ENCODE measurements at regions not wholly inside any gene's neighbourhood (a gene's known extent, or its start where the extent isn't known, plus 50 kb on each side); places are given as distances from the start of the nearest gene placed in this dataset.
"Not testable (repeated sequence)": the region's sequence is repeated elsewhere in the genome, so short reads cannot be mapped to it uniquely, and the experiment has no call there.

DNA sequence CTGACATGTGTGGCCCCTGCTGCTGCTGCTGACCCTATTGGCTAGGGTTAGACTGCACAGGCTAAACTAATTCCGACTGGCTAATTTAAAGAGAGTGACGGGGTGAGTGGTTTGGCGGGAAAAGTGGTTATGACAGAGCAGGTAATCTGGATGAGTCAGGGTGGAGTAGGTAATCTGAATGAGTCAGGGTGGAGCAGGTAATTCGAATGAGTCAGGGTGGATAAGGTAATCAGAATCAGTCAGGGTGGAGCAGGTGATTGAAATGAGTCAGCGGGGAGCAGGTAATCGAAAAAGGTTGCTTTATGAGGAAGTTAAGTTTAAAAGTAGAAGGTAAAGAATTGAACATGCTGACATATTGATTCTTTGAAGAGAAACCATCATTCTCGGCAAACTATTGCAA is 683.3 kb downstream of the REEP3 start:
- DNase-seq (ENCODE audit: low read depth in 2 of 2): not testable (repeated sequence)

DNA sequence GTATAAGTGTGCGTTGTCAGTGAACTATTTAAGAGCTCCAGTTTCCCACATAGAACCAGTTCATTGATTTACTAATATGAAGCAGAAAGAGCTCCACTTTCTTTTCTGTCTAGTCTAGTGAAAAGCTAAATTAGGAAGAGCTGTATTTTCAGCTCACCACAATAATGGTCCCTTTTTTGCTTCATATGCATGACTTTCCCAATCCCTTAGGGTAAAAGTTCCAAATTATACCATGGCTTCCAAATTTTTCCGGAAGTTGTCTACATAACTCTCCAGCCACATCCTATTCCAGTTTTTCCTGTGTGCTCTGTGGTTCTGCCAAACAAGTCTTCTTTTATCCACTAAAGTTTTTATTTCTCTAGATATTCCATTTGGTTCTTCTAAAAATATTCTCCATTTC is 685.2 kb downstream of the REEP3 start:
- DNase-seq (ENCODE audit: low read depth in 2 of 2): no peak

DNA sequence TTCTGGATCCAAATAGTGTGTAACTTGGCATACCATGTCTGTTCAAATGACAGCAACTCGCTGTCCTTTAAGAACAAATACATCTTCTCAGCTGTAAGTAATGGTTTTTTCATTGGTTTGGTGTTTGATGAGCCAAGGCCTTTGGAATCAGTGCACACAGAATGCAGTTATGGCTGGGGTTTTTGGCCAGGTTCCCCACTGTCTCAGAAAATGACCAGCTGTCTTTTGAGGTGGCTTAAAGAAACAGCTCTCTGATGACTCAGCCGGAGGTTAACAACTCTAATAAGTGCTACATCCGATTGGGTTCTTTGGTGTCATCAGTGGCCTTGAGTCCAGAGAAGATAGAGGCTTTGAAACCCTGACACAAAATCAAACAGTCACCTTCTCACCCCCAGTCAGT is 688.4 kb downstream of the REEP3 start:
- no peak for DNase-seq (ENCODE audit: low read depth in 2 of 2)

DNA sequence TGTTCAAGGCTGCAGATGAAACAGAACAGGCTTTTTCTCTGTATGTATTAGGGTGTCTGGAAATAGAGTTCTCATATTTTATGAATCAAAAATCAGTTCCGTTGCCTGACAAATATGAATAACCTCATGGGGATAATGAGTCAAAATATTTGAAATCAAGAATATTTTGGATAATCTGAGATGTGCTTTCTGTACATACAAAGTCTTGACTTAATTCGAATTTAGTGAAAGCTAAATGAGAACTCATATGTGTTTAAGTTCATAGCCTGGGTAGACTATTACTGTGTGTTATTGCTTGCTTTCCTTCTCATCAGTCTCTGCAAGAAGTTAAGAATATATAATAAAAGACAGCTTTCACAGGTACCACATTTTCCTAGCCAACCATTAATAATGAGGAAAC is 689.0 kb downstream of the REEP3 start:
- DNase-seq (ENCODE audit: low read depth in 2 of 2): no peak

DNA sequence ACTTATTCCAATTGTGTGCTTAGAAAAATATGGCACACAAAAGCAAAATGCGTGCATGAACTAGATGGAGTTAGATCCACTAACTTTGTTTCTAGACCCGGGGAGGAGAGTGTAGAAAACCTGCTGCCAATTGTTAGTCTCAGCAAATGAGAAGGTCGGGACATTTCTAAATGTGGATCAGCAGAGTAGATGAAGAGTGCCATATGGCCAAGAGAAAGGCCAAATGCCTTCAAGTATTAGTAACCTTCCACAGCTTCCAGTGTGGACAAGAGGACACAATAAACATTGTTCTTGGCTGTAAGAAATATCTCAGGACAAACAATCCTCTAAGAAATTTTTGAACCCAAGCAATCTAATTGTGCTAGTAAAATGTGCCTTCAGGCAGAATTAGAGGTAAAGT is 690.3 kb downstream of the REEP3 start:
- no peak for DNase-seq (ENCODE audit: low read depth in 2 of 2)

GRCh38 chr10:64215088-64215487 is 693.9 kb downstream of the REEP3 start:
- no peak for DNase-seq (ENCODE audit: low read depth in 2 of 2)

- DNase-seq (ENCODE audit: low read depth in 2 of 2): no peak
These were observed 698.2 kb downstream of the REEP3 start for GRCh38 chr10:64219271-64220025.

GRCh38 chr10:64234489-64234888 is 713.3 kb downstream of the REEP3 start:
- no peak for DNase-seq (ENCODE audit: low read depth in 2 of 2)

- no peak for DNase-seq (ENCODE audit: low read depth in 2 of 2)
These were observed 736.5 kb downstream of the REEP3 start for GRCh38 chr10:64257704-64258103.

- DNase-seq (ENCODE audit: low read depth in 2 of 2): no peak
These were observed 739.9 kb downstream of the REEP3 start for GRCh38 chr10:64261092-64261491.

DNA sequence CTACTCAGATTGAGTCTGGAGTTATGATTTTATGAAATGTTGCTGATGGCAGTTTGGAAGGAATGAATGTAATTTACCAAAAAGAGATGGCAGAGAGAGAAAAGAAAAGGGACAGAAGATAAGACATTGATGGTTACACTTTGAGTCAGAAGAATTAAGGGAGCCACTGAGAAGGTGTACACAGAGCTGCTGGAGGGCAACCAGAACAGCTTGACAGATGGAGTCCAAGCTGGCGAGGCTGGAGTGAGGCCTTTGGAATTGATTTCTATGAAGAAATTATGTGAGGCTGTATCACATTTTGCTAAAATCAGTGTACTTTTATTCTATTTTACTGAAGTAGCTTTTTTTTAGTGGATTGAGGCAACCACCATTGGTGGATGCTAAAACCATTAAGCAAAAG is 740.5 kb downstream of the REEP3 start:
- DNase-seq (ENCODE audit: low read depth in 2 of 2): no peak

GRCh38 chr10:64265961-64266360 is 744.8 kb downstream of the REEP3 start:
- DNase-seq (ENCODE audit: low read depth in 2 of 2): no peak

GRCh38 chr10:64271508-64271907 is 750.3 kb downstream of the REEP3 start:
- DNase-seq (ENCODE audit: low read depth in 2 of 2): no peak

GRCh38 chr10:64271983-64272382 is 750.8 kb downstream of the REEP3 start:
- no peak for DNase-seq (ENCODE audit: low read depth in 2 of 2)

- no peak for DNase-seq (ENCODE audit: low read depth in 2 of 2)
These were observed 753.8 kb downstream of the REEP3 start for GRCh38 chr10:64275001-64275400.

- no peak for DNase-seq (ENCODE audit: low read depth in 2 of 2)
These were observed 754.6 kb downstream of the REEP3 start for GRCh38 chr10:64275774-64276173.

GRCh38 chr10:64277536-64277935 is 756.3 kb downstream of the REEP3 start:
- no peak for DNase-seq (ENCODE audit: low read depth in 2 of 2)

DNA sequence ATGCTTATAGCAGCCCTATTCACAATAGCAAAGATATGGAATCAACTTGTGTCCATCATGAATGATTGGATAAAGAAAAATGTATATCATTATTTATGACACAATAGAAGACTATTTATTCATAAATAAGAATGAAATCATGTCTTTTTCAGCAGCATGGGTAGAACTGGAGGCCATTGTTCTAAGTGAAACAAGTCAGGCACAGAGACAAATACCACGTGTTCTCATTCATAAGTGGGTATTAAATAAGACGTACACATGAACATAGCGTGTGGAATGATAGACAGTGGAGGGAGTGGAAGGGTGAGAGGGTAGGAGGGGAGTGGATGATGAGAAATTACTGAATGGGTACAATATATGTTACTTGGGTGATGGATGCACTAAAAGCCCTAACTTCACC is 762.4 kb downstream of the REEP3 start:
- no peak for DNase-seq (ENCODE audit: low read depth in 2 of 2)

GRCh38 chr10:64286533-64286932 is 765.3 kb downstream of the REEP3 start:
- no peak for DNase-seq (ENCODE audit: low read depth in 2 of 2)

DNA sequence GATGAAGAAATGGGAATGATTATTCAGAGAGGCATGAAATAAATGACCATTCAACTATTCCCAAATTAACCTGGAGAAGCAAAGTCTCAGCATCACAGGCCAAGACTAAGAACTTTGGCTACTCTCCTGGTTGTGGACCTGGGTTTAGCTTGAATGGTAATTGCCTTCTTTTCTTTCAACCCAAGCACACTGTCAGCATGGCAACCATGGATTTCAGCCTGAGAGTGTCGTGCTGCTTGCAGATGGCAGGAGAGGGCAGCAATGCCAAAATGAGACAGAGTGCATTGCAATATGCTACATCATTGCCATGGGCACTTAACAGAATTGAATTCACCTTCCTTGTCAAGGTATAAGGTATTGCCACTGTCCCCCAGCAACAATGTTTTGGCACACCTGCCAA is 767.2 kb downstream of the REEP3 start:
- DNase-seq (ENCODE audit: low read depth in 2 of 2): no peak

DNA sequence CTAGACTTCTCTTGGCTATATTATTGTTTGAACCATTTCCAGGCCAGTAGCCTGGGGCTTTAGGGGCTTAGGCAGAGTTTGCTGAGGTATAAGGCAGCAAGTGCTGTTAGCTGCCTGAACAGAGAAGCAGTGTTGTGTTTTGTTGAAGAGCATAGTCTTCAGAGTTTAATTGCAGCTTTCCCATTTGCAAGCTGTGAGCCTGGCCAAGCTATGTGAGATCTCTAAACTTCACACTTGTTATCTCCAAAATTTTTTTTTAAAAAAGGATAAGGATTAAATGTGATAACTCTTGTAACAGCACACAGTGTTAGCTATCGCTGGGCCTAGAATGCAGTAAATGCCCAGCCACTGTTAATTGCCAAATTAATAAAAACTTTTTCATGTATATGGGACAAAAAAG is 782.4 kb downstream of the REEP3 start:
- DNase-seq (ENCODE audit: low read depth in 2 of 2): no peak

DNA sequence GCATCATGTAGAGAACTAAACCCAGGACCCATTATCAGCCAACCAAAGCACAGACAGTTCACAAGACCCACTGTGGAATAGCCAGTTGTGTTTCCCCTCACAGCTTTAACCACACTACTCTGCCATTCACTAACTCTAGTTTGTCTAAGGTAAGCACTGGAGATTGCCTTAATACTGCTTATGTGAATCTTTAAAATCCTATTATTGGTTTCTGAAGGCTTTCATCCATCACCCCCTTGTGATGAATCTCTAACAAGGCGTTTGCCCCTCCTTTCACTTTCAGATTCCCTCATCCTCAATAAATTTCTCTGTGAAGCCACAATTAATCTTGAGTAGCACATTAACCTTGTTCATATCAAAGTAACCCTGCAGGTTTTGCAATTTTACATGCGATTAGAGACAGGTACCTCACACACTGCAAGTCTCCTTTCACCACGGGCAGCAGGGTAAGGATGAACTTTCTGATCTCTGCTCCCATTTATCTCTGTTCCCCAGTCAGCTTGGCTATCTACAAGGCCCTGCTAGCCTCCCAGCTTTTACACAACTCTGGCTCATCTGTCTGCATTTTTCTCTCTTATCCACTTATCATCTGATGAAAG is 785.6 kb downstream of the REEP3 start:
- DNase-seq (ENCODE audit: low read depth in 2 of 2): no peak

- no peak for DNase-seq (ENCODE audit: low read depth in 2 of 2)
These were observed 791.7 kb downstream of the REEP3 start for GRCh38 chr10:64312876-64313275.

DNA sequence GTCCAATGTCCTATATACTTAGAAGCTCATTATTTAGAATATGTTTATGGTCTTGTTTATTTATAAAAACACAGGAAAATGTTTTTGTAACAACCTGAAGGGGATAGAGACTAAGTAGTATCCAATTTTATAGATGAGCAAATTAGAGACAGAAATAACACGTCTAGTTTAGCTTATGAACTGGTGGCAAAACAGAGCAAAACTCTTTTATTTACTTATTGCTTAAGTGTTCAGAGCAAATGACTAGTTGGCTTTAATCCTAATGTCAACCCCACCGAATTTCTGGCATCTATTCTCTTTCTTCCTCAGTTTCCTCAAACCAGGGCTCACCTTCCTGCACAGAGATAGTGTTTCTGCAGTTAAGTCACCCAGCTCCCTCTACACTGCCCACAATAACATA is 792.8 kb downstream of the REEP3 start:
- DNase-seq (ENCODE audit: low read depth in 2 of 2): no peak

All from stimulated activated CD8-positive, alpha-beta memory T cell treated with anti-CD3 and anti-CD28 coated beads, Interleukin-7, amount 100 ng/mL, for 1 hour (primary cell).